PC-3 (cell line): ENCODE measurements at regions not wholly inside any gene's neighbourhood (a gene's known extent, or its start where the extent isn't known, plus 50 kb on each side); places are given as distances from the start of the nearest gene placed in this dataset.

Experiments used
- ATAC-seq: fragments of 200-7000 bp; cut with Tn5 transposase; 2 replicates; pipeline ENCODE4 v1.9.1; 2020; ENCODE audit warnings: mild to moderate bottlenecking, moderate library complexity
- BruUV-seq: library from RNA; stranded (reverse); fragments of 400-500 nt; replicated peaks from 2 replicates; lab custom pipeline; 2021; lab: Mats Ljungman, UMichigan
- CTCF ChIA-PET: fragments of 300-600 bp; sonication (Branson Sonifier 250); formaldehyde crosslinking; loops from one replicate; lab custom pipeline; 2022; ENCODE audit warnings: antibody characterized with exemption; lab: Charles Lee
- POLR2A ChIA-PET: fragments of 300-600 bp; sonication (Branson Sonifier 250); formaldehyde crosslinking; loops from one replicate; lab custom pipeline; 2022; ENCODE audit warnings: antibody characterized with exemption; ENCODE audit not compliant: unreplicated experiment; lab: Charles Lee
- DNase-seq: peaks from one replicate; pipeline ENCODE4 v3.0.0-alpha.2; 2015
- H2AFZ ChIP-seq: fragments of 300-600 bp; sonication (generic); 2 replicates; pipeline ENCODE4 v1.6.0; 2016; ENCODE audit warnings: antibody characterized with exemption, low read length
- H3F3A ChIP-seq: fragments of 300-600 bp; sonication (generic); one replicate; pipeline ENCODE4 v1.6.0; 2017; ENCODE audit warnings: antibody characterized with exemption, low read length, control low read depth, mild to moderate bottlenecking; ENCODE audit not compliant: unreplicated experiment
- H3K27ac ChIP-seq: fragments of 300-600 bp; sonication (generic); 2 replicates; pipeline ENCODE4 v1.5.1; 2016; ENCODE audit warnings: mild to moderate bottlenecking, low read length
- H3K27me3 ChIP-seq: fragments of 300-600 bp; sonication (generic); 2 replicates; pipeline ENCODE4 v1.6.1; 2016; ENCODE audit warnings: low read length, mixed read lengths
- H3K36me3 ChIP-seq: fragments of 300-600 bp; sonication (generic); 2 replicates; pipeline ENCODE4 v1.6.1; 2016; ENCODE audit warnings: low read depth, mixed run types, low read length, mixed read lengths
- H3K4me1 ChIP-seq: fragments of 300-600 bp; sonication (generic); 2 replicates; pipeline ENCODE4 v1.5.1; 2016; ENCODE audit warnings: low read length; ENCODE audit not compliant: insufficient read depth
- H3K4me2 ChIP-seq: fragments of 300-600 bp; sonication (generic); 2 replicates; pipeline ENCODE4 v1.6.0; 2016; ENCODE audit warnings: low read length
- H3K4me3 ChIP-seq: fragments of 300-600 bp; sonication (generic); 2 replicates; pipeline ENCODE4 v1.5.1; 2016; ENCODE audit warnings: mild to moderate bottlenecking, low read length, mixed read lengths
- H3K79me2 ChIP-seq: fragments of 300-600 bp; sonication (generic); 2 replicates; pipeline ENCODE4 v1.6.1; 2017; ENCODE audit warnings: low read length, mixed read lengths
- H3K9ac ChIP-seq: fragments of 300-600 bp; sonication (generic); 2 replicates; pipeline ENCODE4 v1.6.0; 2016; ENCODE audit warnings: mild to moderate bottlenecking, low read length
- H3K9me2 ChIP-seq: fragments of 300-600 bp; sonication (generic); replicated peaks from 2 replicates; pipeline ENCODE4 v1.6.1; 2016; ENCODE audit warnings: mixed run types, low read length, mixed read lengths
- H3K9me3 ChIP-seq: fragments of 300-600 bp; sonication (generic); 2 replicates; pipeline ENCODE4 v1.6.1; 2016; ENCODE audit warnings: low read length, mixed read lengths
- H4K20me1 ChIP-seq: fragments of 300-600 bp; sonication (generic); 2 replicates; pipeline ENCODE4 v1.6.1; 2016; ENCODE audit warnings: low read length, mixed read lengths
- CTCF ChIP-seq: fragments of 300-600 bp; sonication (generic); conservative IDR thresholded peaks from 2 replicates; pipeline ENCODE4 v1.5.1; 2017; ENCODE audit warnings: antibody characterized with exemption, low read depth, mild to moderate bottlenecking, low read length
- EZH2 ChIP-seq: fragments of 300-600 bp; sonication (generic); IDR thresholded peaks from one replicate; pipeline ENCODE4 v1.6.1; 2017; ENCODE audit warnings: antibody characterized with exemption, mild to moderate bottlenecking, low read length; ENCODE audit not compliant: unreplicated experiment
- EZH2phosphoT487 ChIP-seq: fragments of 300-600 bp; sonication (generic); IDR thresholded peaks from 2 replicates; pipeline ENCODE4 v1.6.1; 2018; ENCODE audit warnings: mild to moderate bottlenecking, antibody characterized with exemption, low read length, borderline replicate concordance
- intact Hi-C: fragments of 100-400 bp; cut with micrococcal nuclease; formaldehyde crosslinking; loops from 2 replicates; pipeline ENCODE4 v1.9.0; 2023

DNA sequence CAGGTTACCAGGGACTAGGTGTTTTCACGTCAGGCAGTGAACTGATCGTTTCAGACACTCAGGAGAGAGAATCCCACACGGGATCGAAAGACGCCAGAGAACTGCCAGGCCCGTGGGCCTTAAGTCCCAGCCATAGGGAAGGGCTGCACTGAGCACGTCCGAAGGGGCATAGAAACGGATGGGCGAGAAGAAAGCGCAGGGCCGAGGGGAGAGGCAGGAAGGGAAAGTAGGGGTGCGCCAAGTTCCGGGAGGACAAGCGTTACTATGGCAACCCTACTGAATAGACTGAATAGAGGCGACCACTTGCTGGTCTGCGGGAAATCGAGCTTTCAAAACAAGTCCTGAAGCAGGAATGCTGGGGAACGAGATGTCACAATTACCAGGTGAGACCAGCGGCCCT lies 421.3 kb upstream of the NUPR2 start:
- Histone ChIP-seq H2AFZ (no peak overlapping the region), H3K27ac (no peak overlapping the region), H3K9ac (no peak overlapping the region), H3K9me2 (no peaks in the 10 kb centered on the region), H3K9me3 (peaks cover 11% of the 10 kb centered on the region), H3K79me2 (no peaks in the 10 kb centered on the region), H3K4me3 (no peak overlapping the region), H4K20me1 (no peaks in the 10 kb centered on the region), H3F3A (no peaks in the 10 kb centered on the region), H3K4me2 (no peak overlapping the region), H3K36me3 (no peaks in the 10 kb centered on the region), H3K27me3 (no peaks in the 10 kb centered on the region), H3K4me1 (no peaks in the 10 kb centered on the region)
- ChIA-PET POLR2A (no interaction called here), CTCF (no interaction called here)
- DNase-seq (no peak), ATAC-seq (no peak)
- TF ChIP-seq CTCF (no peak), EZH2 (no peak), EZH2phosphoT487 (no peak)
- intact Hi-C loops, result no loop called here
- BruUV-seq, result no TSS peak

- H3K4me2 ChIP-seq, result no peak overlapping the region
- intact Hi-C loops, result no loop called here
- H3K27me3 ChIP-seq, result no peaks in the 10 kb centered on the region
- H4K20me1 ChIP-seq, result no peaks in the 10 kb centered on the region
- TF ChIP-seq CTCF, result no peak
- no peak for ATAC-seq
- no peaks in the 10 kb centered on the region for H3K9me3 ChIP-seq
- ChIA-PET POLR2A (no interaction called here), CTCF (no interaction called here)
- no peaks in the 10 kb centered on the region for H3K9me2 ChIP-seq
- H3K27ac ChIP-seq, result no peak overlapping the region
- no TSS peak for BruUV-seq
- no peaks in the 10 kb centered on the region for H3F3A ChIP-seq
- DNase-seq, result no peak
- no peak overlapping the region for H2AFZ ChIP-seq
- H3K9ac ChIP-seq, result no peak overlapping the region
- H3K36me3 ChIP-seq, result no peaks in the 10 kb centered on the region
- H3K79me2 ChIP-seq, result no peaks in the 10 kb centered on the region
- H3K4me3 ChIP-seq, result no peak overlapping the region
- no peaks in the 10 kb centered on the region for H3K4me1 ChIP-seq
Observed at GRCh38 chr7:56495165-56495564, 378.9 kb upstream of the NUPR2 start.

DNA sequence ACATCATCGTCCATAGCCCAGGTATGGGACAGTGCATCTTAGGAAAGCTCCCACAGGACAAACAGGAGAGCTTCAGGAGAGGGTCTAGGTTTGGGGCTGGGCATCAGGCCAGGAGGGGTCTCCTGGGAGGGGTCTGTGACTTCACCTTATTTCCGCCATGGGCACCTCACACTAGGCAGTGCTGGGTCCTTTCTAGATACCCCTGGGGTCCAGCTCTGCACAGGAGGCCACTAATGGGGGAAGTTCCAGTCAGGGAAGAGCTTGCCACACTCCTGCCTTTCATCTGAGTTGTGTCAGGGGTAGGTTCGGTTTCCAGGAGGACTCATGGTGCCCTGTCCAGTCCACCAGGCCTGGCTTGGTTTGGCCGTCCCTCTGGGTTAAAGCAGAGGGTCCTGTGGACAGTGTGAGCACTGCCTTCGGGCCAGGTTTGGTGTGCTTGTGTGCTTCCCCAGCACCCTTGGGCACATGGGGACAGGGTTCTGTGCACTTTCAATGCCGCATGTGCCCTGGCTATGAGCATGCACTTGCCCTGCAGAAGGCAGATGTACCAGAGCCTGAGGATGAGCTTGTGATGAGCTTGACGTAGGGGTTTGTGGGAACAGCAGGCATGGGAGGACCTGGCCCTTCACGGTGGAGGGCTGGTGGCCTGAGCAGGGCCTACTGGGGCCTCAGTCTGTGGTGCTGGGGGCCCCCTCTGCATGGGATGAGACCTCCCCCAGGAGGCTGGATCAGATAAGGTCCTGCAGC lies 377.7 kb upstream of the NUPR2 start:
- Histone ChIP-seq H2AFZ (no peak overlapping the region), H3K36me3 (no peaks in the 10 kb centered on the region), H4K20me1 (no peaks in the 10 kb centered on the region), H3K4me1 (no peaks in the 10 kb centered on the region), H3K79me2 (no peaks in the 10 kb centered on the region), H3K4me3 (no peak overlapping the region), H3K27ac (no peak overlapping the region), H3K27me3 (no peaks in the 10 kb centered on the region), H3K9me3 (no peaks in the 10 kb centered on the region), H3K9me2 (no peaks in the 10 kb centered on the region), H3K9ac (no peak overlapping the region), H3K4me2 (no peak overlapping the region), H3F3A (no peaks in the 10 kb centered on the region)
- BruUV-seq, result no TSS peak
- TF ChIP-seq CTCF (no peak), EZH2phosphoT487 (no peak), EZH2 (no peak)
- ChIA-PET POLR2A (no interaction called here), CTCF (no interaction called here)
- no peak for ATAC-seq
- intact Hi-C loops, result no loop called here
- DNase-seq, result no peak
